ENCODE measurements at regions not wholly inside any gene's neighbourhood (a gene's known extent, or its start where the extent isn't known, plus 50 kb on each side); places are given as distances from the start of the nearest gene placed in this dataset.

DNA sequence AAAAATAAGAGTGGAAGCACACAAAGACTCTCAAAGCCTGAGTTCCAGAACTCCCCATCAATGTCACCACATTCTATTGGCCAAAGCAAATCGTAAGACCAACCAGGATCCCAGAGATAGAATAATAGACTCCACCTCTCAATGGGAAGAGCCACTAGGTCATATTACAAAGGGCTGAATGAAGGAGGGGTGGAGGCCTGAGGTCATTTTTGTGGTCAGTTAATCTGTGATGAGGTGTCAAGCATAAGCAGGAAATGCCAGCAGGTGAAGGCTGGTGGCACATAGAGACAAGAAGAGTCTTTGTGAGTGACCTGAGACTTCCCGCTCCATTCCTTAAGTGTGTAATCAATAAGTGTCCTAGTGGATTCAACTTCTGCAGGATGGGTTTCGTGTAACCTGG lies 144.3 kb downstream of the TFCP2L1 start:
- no peak overlapping the region for H3K27ac ChIP-seq
- TF ChIP-seq, protein P1, sequence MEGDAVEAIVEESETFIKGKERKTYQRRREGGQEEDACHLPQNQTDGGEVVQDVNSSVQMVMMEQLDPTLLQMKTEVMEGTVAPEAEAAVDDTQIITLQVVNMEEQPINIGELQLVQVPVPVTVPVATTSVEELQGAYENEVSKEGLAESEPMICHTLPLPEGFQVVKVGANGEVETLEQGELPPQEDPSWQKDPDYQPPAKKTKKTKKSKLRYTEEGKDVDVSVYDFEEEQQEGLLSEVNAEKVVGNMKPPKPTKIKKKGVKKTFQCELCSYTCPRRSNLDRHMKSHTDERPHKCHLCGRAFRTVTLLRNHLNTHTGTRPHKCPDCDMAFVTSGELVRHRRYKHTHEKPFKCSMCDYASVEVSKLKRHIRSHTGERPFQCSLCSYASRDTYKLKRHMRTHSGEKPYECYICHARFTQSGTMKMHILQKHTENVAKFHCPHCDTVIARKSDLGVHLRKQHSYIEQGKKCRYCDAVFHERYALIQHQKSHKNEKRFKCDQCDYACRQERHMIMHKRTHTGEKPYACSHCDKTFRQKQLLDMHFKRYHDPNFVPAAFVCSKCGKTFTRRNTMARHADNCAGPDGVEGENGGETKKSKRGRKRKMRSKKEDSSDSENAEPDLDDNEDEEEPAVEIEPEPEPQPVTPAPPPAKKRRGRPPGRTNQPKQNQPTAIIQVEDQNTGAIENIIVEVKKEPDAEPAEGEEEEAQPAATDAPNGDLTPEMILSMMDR (conservative IDR thresholded peaks at IDR 0.05) = no peak
- no peak for TF ChIP-seq ZFX (IDR thresholded peaks at IDR 0.05)

DNA sequence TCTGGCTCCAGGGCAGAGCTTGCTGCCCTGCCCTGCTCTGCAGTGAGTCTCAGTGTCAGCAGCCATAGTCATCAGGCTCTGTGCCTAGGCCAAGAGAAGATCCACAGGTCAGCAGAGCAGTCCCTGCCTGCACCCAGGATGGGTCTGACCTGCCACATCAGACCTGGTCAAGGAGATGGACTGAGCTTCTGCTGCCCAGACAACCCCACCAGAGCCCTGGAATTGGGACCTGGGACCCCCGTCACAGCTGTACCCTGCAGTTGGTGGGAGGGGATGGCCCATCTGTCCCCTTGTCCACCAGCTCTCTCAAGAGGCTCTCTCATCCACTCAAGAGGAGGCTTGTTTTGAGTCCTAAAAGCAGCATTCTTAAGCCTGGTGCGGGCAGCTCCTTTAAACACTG lies 142.6 kb downstream of the TFCP2L1 start:
- no peak overlapping the region for H3K27ac ChIP-seq
- TF ChIP-seq, protein P1 (conservative IDR thresholded peaks at IDR 0.05) = no peak
- no peak for TF ChIP-seq ZFX (IDR thresholded peaks at IDR 0.05)

DNA sequence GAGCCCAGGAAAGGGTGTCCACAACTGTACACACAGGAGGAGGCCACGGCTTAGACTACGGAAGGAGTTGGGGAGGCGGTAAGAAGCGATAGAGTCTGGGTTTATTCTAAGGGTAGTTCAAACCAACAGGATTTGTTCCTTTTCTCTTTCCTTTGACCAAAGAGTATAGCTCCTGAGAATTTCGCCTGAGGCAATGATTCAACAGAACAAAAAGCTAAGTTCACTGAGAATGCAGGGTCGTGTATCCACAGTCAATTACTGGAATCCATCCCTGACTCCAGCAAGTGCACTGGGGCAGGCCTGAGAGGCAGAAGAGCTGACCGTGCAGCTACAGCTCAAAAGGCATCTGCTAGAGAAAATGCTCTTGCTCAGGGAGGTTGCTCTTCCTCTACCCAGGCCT lies 140.9 kb downstream of the TFCP2L1 start:
- H3K27ac ChIP-seq = no peak overlapping the region
- TF ChIP-seq, protein P1 (conservative IDR thresholded peaks at IDR 0.05) = no peak
- TF ChIP-seq ZFX (IDR thresholded peaks at IDR 0.05) = no peak

DNA sequence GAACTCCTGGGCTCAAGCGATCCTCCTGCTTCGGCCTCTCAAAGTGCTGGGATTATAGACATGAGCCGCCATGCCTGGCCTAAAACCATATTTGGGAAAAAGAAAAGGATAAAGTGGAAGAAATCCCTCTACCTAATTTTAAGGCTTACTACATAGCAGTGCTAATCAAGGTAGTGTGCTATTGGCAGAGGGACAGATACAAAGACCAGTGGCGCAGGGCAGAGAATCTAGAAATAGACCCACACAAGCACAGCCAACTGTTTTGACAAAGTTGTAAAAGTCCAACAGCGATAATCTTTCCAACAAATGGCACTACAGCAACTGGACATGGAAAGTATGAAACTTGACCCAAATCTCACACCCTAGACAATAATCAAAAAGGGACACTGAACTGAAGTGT lies 138.4 kb downstream of the TFCP2L1 start:
- no peak overlapping the region for H3K27ac ChIP-seq
- TF ChIP-seq, protein P1 (conservative IDR thresholded peaks at IDR 0.05) = no peak
- no peak for TF ChIP-seq ZFX (IDR thresholded peaks at IDR 0.05)

DNA sequence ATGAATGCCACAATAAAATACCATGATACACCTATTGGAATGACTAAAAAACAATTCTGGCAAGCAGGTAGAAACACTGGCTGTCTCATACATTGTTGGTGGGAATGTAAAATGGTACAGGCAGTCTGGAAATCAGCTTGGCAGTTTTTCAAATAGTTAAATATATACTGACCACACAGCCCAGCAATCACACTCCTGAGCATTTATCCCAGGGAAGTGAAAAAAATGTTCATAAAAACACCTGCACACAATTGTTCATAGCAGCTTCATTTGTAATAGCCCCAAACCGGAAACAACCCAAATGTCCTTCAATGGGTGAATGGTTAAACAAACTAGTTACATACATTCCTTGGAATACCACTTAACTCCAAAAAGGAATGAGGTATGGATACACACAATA lies 137.2 kb downstream of the TFCP2L1 start:
- no peak for TF ChIP-seq ZFX (IDR thresholded peaks at IDR 0.05)
- TF ChIP-seq, protein P1 (conservative IDR thresholded peaks at IDR 0.05) = no peak

DNA sequence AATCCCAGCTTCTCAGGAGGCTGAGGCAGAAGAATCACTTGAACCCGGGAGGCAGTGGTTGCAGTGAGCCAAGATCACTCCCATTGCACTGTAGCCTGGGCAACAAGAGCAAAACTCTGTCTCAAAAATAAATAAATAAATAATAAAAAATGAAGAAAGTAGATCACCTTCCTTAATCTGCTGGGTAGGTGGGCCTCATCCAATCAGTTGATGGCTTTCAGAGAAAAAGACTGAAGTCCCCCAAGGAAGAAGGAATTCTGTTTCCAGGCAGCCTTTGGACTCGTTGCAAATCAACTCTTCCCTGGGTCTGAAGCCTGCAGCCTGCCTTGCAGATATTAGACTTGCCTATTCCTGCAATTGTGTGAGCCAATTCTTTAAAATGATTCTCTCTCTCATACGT lies 136.5 kb downstream of the TFCP2L1 start:
- TF ChIP-seq ZFX (IDR thresholded peaks at IDR 0.05) = no peak
- TF ChIP-seq, protein P1 (conservative IDR thresholded peaks at IDR 0.05) = no peak
- no peak overlapping the region for H3K27ac ChIP-seq

More for the DNA sequence above, 137.2 kb downstream of the TFCP2L1 start:
- no peak overlapping the region for H3K27ac ChIP-seq

DNA sequence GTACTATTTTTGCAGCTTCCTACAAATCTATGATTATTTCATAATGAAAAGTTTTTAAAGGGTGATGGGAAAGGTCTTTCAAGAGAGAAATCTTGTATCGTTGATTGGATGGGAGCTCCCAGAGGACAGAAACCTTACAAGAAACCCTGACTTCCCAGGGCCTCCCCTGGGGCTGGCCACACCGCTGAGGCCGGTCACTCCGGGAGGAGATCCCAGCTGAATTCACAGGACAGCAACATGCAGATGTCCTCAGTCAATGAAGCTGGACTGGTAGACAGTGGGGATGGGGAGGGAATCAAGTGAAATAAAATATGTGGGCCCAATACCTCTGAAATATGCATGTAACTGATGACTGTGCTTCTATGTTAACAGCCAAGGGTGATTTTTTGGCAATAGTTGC lies 135.6 kb downstream of the TFCP2L1 start:
- no peak for TF ChIP-seq ZFX (IDR thresholded peaks at IDR 0.05)
- TF ChIP-seq, protein P1 (conservative IDR thresholded peaks at IDR 0.05) = no peak
- H3K27ac ChIP-seq = no peak overlapping the region

Data from C4-2B (cell line).